GM18498 (cell line): ENCODE measurements at regions not wholly inside any gene's neighbourhood (a gene's known extent, or its start where the extent isn't known, plus 50 kb on each side); places are given as distances from the start of the nearest gene placed in this dataset.

ENCODE experiments used
- ATAC-seq: cut with Tn5 transposase; IDR thresholded peaks from one replicate; pipeline ENCODE4 v1.9.1; 2021; ENCODE audit warnings: mild to moderate bottlenecking, moderate library complexity; ENCODE audit not compliant: unreplicated experiment

DNA sequence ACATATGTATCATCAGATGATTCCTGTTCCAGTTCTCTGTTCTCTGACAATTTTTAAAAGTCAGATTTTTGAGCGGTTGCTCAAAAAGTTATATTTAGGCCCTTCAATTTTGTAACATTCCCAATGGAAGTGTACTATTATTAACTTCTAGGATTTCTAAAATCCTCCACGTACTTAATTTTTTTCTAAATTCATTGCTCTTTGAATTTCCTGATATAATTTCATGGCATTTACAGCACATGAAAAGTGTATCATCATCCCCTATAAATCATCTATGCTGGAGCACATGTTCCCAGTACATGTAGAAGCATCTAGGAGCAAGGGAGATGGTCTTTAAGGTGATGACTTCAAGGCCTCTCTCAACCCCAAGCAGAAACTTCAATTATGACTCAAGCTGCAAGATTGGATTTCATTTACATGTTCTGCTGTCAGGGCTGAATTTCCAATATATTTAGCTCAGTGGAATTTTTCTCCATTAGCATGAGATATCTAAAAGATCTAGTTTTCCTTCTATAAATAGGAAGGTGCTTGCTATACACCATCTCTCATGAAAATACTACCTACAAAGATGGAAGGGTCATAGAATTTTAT lies 392.8 kb upstream of the MIR17HG start:
- no peak for ATAC-seq

DNA sequence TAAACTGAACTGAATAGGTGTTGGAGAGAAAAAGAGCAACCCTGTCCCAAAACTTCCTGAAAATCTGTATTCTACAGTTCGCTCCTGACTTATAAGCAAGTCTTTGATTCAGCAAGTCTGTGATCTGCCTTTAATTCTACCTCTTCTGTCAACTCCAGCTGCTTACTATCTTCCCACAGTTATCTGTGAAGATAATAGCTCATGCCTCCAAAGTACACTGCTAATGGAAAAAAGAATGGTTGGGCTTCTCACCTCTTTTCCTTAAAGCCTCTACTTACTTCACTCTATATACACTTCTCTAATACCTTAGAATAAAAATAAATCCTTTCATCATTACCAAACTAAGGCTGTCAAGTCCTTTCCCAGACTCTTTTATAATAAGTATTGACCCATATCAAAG lies 391.5 kb upstream of the MIR17HG start:
- ATAC-seq, result no peak

DNA sequence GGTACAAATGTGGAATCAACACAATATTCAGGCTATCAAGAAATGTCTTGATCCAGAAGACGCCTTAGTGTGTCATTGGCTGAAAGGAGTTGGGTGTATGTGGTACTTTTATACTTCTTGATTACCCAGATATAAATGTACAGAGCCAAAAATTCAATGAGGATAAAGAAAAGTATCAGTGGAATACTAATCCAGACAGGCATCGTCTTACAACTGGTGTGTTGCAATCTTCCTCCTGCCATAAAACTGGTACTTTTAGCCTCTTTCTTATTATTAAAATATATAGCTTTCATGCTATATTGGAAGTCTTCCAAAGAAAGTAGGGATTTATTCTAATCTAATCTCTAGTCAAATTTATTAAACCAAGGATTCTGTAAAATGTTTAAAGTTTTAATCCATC lies 388.6 kb upstream of the MIR17HG start:
- no peak for ATAC-seq

DNA sequence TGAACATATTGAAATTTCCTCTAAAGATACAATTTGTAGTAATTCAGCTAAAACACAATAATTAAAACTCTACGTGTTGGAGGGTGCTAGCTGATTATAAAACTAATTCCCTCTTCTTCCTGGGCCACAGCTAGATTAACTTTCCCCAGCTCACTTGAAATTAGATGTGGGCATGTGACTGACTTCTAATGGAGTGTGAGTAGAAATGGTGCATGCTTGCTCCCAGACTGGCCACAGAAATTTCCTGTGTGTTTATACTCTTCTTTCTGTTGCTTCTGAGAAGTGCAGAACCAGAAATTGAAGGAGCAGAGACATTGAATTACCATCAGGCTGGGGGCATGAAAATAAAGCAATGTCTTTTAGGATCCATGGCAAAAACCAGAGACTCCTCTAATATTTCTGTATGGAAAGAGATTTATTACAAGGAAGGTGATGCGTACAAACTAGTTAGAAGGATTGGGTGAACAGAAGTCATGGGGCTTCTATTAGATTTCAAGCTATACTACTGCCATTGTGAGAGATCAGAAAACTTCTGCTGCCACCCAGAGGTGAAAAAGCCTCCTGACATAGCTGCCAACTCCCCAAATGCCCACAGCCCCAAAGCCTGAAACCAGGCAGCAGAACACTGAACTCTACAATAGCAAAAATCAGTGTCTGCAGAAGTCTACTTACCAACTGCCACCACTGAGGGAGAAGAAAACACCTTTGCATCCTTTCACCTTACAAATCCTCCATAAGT lies 379.2 kb upstream of the MIR17HG start:
- ATAC-seq, result no peak

DNA sequence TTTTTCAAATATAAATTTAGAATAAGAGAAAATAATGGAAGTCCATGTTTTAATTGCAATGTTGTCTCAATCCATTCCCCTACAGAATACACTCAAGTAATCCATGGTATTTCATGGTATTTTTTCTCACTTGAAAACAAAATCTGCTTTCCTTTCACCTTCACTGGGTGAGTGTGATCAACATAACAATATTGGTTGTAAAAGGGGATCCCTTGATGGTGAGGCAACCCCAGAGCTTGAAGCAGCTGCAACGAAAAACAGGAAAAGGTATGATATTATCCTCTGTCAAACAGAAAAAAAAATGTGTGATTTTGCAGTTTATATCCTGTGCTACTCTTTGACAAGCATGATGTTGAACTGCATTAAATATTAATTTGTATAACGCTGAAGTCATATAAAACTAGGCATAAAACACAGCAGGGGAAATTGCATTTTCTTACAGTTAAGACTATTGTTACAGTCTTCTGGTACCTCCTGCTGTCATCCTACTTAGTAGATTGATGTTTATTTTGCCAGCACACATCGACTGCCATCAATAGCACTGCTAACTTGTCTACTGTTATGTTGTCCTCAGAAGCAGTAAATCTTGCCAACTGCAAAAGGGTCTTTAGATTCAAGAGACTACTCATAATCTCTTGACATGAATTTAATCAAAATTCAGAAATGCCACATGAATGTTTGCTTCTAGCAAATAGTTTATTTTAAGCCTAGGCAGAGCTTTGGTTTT lies 373.1 kb upstream of the MIR17HG start:
- ATAC-seq, result no peak

DNA sequence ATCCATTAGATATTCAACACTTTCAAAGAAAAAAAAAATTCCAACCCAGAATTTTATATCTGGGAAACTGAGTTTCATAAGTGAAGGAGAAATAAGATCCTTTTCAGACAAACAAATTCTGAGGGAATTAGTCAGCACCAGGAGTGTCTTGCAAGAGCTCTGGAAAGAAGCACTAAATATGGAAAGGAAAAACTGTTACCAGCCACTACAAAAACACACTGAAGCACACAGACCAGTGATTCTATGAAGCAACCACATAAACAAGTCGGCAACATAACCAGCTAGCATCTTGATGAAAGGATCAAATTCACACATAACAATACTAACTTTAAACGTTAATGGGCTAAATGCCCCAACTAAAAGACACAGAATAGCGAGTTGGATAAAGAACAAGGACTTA lies 368.4 kb upstream of the MIR17HG start:
- ATAC-seq, result no peak

DNA sequence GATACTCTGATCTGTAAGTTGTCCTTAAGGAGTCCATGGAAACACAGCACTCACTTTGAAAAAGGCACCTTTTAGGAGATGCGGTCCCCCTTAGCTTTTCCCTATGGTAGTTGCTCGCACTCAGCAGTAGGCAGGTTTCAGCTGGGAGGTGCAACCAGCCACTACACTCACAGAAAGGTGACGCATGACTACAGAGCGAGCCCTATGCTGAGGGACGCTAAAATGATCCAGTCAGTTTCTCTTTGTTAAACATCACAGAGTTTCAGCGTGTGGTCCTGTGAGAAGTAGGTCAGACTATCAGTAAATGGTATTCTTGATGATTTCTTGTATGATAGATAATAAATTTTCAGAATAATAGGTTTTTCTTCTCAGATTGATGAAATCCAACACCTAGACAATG lies 362.7 kb upstream of the MIR17HG start:
- no peak for ATAC-seq

DNA sequence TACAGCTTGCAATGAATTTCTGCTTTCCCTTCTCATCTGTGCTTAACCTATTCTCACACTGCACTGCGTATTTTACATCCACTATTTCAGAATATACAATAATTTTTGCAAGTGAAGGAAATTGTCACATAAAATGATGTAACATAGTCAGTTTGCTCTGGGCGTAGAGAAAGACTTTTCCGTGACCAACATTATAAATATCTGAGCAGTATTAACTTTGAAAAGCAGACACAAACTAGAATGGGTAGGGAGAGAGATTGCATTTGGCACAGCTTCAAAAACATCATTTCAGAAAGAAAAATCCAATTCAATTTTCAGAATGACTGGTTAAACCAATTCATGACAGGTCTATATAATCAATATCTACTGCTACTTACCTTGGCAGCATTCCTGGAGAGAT lies 352.5 kb upstream of the MIR17HG start:
- no peak for ATAC-seq

DNA sequence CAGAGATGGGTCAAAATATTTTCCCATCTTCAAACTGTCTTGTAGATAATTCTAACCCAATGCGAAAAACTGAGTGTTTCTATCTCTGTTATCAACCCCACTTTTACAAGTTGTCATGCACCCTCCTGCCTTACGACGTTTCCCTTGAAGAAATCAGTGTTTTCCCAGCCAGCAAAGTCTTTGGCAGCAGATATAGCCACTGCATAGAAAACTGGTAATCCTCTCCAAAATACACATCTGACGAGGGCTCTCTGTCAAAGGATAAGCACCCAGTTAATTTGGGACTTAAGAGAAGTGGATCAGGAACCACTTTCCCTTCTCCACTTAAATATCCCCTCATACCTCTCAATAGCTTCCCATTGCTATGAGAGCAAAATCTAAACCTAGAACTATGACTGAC lies 351.9 kb upstream of the MIR17HG start:
- ATAC-seq, result no peak

DNA sequence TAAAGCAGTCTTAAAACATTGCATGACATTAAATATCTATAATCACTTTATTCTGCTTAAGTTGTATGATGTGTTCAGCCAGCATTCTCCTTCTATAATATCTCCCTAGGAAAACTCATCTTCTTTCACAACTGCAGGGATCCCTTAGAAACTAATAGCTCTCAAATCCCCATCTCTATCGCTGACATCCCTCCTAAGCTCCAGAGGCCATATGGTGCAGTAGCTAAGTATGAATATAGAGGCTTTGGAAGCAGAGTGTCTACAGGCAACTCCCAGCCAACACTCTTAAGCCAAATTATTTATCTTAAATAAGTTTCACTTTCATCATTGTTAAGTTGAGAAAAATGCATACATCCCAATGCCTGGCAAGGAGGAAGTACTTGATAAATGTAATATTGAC lies 349.5 kb upstream of the MIR17HG start:
- no peak for ATAC-seq

DNA sequence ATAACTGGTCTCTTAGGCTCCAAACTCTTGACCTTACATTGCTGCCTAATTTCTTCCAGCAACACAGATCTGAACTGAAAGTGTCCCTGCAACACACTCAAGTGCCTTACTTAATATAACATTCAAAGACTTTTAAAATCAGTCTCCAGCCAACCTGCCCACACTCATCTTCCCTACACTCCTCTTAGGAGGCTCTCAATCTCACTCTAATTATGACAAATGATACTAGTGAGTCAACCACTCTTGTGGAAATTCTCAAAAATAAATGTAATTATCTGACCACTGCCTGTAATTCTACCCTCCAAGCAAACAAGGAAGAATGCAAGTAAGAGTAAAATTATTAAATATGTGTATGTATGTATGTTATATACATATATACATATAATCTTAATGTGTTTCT lies 348.1 kb upstream of the MIR17HG start:
- no peak for ATAC-seq

DNA sequence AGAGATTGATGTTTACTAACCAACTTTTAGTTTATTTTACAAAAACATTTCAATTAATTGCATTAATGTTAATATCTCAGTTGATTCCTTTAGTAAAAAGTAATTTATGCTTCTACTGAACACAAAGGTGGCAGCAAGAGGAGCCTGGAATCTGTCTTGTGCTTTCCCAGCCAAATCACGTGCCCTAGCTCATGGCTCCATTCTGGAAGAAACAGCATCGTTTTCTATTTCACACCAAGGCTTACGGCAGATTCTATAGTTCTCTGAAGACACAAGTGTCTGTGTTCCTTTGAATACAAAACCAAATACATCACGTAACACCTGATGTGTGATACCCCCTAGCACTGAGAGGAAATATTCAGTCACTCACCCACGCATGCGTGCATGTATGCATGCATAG lies 346.1 kb upstream of the MIR17HG start:
- no peak for ATAC-seq

DNA sequence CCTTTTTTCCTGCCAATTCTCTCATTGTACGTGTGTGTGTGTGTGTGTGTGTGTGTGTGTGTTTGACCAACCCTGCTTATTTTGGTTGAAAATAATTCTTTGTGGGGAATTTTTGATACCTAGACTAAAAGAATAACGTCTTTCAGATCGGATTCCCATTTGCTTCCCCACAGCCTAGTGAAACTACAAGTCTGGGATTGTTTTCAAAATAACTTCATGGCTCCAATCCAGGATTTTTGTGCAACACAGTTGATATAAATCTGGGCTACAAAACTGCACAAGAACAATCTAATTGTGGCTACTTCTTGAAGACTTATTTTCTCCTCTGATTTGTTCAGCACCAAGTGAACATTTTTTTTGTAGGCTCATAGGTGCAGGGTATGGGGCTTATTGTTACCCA lies 332.8 kb upstream of the MIR17HG start:
- ATAC-seq, result no peak

DNA sequence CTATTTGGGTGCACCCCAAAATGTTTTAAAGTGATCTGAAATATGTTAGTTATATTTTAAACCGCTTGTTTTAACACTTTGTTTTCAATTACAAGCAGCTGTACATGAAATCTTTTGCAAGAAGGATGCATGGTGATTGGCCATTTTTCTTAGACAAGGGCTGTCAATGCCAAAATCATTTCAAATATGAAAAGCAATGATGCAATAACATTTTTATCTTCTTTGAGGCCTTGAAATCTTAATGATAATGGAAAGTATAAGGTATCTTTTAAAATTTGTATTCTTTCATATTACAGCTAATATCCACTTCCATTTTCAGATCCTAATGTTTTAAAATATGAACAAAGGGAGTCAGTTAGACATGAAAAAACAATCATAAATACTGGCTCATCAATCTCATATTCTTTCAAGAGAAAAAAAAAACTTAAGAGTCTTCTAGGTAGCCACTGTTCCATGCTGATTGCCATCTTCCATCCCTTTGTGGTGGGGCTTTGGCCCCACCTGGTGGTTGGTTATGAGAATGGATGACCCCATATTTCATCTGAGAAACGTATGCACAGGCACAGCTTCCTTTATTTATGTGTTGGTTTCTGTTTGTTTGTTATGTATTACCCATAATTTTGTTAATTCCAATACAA lies 330.3 kb upstream of the MIR17HG start:
- peak; percentile 99 for ATAC-seq

DNA sequence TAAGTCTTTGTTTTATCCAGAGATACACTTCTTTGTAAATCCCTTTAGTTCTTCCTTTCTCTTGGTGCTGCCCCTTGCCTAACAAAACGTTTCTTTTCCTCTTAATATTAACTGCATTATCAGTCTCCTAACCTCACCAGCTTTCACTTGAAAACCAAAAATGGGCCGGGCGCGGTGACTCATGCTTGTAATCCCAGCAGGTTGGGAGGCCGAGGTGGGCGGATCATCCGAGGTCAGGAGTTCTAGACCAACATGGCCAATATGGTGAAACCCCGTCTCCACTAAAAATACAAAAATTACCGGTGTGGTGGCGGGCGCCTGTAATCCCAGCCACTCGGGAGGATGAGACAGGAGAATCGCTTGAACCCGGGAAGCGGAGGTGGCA lies 329.8 kb upstream of the MIR17HG start:
- ATAC-seq, result peak; percentile 30

DNA sequence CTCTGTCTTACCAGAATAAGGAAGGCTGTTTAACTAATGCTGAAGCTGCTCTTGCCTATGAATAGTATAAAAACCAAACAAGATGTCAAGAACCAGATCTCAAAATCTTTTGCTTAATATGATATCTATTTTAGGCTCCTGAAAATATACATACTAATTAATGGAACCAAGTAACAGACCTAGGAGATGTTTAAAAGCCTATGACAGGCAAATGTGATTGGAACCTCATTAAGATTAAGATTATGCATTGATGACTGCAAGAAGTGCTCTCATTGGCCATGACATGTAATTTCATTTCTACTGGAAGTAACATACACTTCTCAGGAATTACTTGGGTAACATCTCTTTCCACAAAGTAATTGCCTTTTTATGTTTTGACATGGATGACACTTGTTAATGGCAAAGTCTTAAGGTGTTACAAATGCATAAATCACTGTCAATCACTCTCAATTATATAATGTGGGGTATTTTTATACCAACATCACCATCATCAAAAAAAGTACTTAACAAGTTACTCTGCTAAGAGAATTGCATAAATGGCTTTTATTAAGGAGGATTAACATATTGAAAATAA lies 326.9 kb upstream of the MIR17HG start:
- no peak for ATAC-seq

DNA sequence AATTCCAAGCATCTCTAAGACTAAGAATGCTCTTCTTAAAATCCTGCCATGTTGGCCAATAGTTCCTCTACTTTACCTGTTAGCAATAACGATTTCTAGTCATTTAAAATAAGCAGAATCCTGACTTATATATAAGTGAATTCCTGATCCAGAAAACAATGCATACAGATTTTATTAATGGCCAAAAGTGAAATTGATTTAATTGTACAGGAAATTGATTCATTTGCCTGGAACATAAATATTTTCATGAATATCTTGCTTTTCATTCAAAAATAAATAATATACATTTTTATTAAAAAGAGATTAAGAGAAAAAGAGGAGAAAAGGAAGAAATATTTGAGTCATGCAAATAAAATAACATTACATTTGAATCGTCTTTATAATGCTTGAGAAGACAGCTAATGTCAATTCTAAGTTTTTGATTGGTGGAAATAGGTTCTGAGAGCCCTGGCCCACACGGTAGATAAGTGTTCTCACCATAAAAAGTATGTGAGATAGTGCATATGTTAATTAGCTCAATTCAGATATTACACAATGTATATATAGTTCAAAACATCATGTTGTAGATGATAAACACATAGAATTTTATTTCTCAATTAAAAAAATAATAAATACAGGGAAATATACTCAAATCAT lies 323.2 kb upstream of the MIR17HG start:
- no peak for ATAC-seq

DNA sequence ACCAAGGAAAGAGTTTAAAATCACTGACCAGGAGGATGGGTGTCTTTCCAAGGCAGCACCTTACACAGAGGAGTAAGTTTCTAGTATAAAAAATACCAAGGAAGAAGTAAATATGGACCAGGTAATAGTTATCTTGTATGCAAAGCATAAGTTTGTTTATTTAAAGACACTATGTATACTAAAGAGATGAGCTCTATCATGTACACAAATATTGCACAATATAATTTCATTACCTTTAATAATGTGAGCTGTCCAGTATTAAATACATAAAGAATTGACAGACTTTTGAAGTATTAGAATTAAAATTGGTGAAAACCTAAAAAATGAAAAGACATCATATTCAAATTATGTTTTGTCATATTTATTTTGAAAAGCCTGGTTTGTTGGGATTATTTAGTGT lies 322.0 kb upstream of the MIR17HG start:
- no peak for ATAC-seq

DNA sequence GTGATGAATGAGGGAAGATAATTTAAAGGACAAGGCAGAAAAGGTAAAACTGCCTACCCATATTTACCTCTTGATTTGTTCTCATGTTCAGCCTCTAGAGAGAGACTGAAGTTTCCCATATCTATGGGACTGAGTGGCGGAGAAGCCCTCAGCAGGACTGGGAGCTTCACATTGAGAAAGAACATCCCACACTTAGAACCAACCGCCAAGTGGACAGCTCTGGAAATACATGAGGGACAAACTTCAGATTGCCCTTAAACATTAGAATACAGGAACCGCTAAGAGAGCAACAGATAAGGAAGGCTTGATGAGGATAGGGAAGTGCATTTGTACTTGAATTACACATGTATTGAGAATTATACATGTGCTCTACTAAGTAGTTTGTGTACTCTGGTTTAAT lies 316.0 kb upstream of the MIR17HG start:
- ATAC-seq, result no peak

DNA sequence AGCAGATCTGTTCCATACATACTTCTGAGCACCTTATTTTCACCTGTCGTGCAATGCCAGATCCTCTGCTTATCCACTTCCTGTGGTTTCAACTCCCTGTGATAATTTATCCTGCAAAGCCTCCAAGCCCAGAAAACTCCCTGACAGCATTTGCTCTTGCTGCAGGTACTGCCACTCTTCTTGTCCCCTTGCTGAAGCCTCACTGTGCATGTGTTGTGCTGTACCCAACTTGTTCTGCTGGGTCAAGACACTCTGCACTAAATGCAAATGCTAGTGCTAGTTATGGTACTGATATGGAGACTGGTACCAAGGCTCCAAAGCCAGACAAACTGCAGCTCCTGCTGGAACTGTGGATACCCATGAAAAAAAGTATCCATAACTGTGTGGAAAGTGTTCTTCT lies 315.4 kb upstream of the MIR17HG start:
- no peak for ATAC-seq

DNA sequence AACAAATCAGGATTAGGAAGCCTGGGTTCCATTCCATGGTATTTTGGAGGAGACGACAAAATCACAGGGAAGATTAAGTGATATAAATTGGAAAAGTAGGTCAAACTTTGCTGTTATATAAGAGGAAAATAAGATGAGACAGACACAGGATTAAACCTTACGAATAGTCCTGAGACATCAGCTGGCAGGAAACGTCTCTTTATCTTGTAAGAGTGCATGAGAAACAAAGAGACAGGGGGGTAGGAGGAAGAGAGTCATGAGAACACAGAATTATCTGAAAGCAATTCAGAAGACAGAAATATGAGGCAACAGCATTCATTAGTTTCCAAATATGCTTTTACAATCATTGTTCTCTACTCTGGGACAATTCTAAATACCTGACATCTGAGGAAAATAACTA lies 310.6 kb upstream of the MIR17HG start:
- ATAC-seq, result no peak
